Vagina (tissue), 2 donors: ENCODE measurements at regions not wholly inside any gene's neighbourhood (a gene's known extent, or its start where the extent isn't known, plus 50 kb on each side); places are given as distances from the start of the nearest gene placed in this dataset.

Experiments used
- DNase-seq, 2 donors: peaks; one replicate each; pipeline ENCODE4 v3.0.0-alpha.2; 2017; ENCODE audit errors: extremely low spot score in 2 of 2
- H3K27ac ChIP-seq: fragments of 200-600 bp; sonication (generic); one replicate; pipeline ENCODE4 v1.5.1; 2019
- H3K27me3 ChIP-seq: fragments of 200-600 bp; sonication (generic); one replicate; pipeline ENCODE4 v1.5.1; 2019
- H3K36me3 ChIP-seq, 2 donors: fragments of 200-600 bp; sonication (generic); one replicate each; pipeline ENCODE4 v1.5.1; 2017 to 2019
- H3K4me1 ChIP-seq: fragments of 200-600 bp; sonication (generic); one replicate; pipeline ENCODE4 v1.5.1; 2019
- H3K4me3 ChIP-seq, 2 donors: fragments of 200-600 bp; sonication (generic); 1 replicate in 1 of 2; 2 replicates in 1 of 2; pipeline ENCODE4 v1.5.1; 2016 to 2019
- H3K9me3 ChIP-seq: fragments of 200-600 bp; sonication (generic); one replicate; pipeline ENCODE4 v1.5.1; 2019
- CTCF ChIP-seq, 3 experiments: fragments of 450-650 bp in 2 of 3; fragments of 200-600 bp in 1 of 3; sonication (generic) in 1 of 3; IDR thresholded peaks; one replicate each; pipeline ENCODE4 v1.5.1; 2017 to 2019; ENCODE audit warnings: antibody characterized with exemption in 3 of 3, mild to moderate bottlenecking in 2 of 3, moderate library complexity in 2 of 3
- POLR2A ChIP-seq, 2 donors: fragments of 450-650 bp; IDR thresholded peaks; one replicate each; pipeline ENCODE4 v1.6.1; 2017; ENCODE audit warnings: antibody characterized with exemption in 2 of 2, mild to moderate bottlenecking in 2 of 2, moderate library complexity in 2 of 2
- POLR2AphosphoS5 ChIP-seq, 2 donors: sonication (generic); formaldehyde crosslinking; IDR thresholded peaks; one replicate each; pipeline ENCODE4 v1.9.0; 2017; ENCODE audit warnings: antibody characterized with exemption in 2 of 2, mild to moderate bottlenecking in 2 of 2, low read depth in 1 of 2; ENCODE audit not compliant: insufficient read depth in 1 of 2
- intact Hi-C: fragments of 100-400 bp; cut with DNase I; formaldehyde crosslinking; loops from one replicate; pipeline ENCODE4 v1.15.1; 2023

GRCh38 chr3:10666621-10667020 is 149.4 kb upstream of the SLC6A11 start:
- Histone ChIP-seq H3K36me3 (no peaks in the 10 kb centered on the region), H3K9me3 (no peaks in the 10 kb centered on the region), H3K4me1 (no peaks in the 10 kb centered on the region), H3K4me3 (no peak overlapping the region), H3K27ac (no peak overlapping the region), H3K27me3 (no peaks in the 10 kb centered on the region)
- intact Hi-C loops: no loop called here
- DNase-seq: no peak
- TF ChIP-seq POLR2A (IDR thresholded peaks at IDR 0.05) (no peak), POLR2AphosphoS5 (IDR thresholded peaks at IDR 0.05; ENCODE audit: insufficient read depth in 1 of 2, low read depth in 1 of 2) (peak in 1 of 2 donors; percentile 17), CTCF (IDR thresholded peaks at IDR 0.05) (no peak)

DNA sequence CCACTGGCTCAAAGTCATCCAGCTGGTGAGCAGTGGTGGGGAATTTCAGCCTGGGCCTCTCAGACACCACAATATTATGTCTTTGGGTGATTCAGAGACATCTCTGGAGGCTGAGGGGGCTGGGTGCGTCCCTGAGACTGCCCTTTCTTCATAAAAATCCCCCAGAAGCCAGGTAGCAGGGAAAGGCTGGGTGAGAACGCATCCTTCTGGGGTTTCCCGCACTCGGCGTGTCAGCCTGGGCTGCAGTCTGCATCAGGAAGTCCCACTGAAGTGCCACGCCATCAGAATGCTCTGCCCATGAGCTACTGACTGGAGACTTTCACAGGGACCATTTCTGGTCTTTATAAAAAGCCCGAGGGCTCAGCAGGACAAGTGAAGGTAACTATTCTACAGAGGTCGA is 148.8 kb upstream of the SLC6A11 start:
- no peak for TF ChIP-seq POLR2AphosphoS5 (IDR thresholded peaks at IDR 0.05; ENCODE audit: insufficient read depth in 1 of 2, low read depth in 1 of 2)
- TF ChIP-seq CTCF (IDR thresholded peaks at IDR 0.05): no peak
- no peak for TF ChIP-seq POLR2A (IDR thresholded peaks at IDR 0.05)
- H3K27me3 ChIP-seq: no peaks in the 10 kb centered on the region
- no peaks in the 10 kb centered on the region for H3K9me3 ChIP-seq
- no peaks in the 10 kb centered on the region for H3K36me3 ChIP-seq
- no peak overlapping the region for H3K4me3 ChIP-seq
- DNase-seq: no peak
- H3K27ac ChIP-seq: no peak overlapping the region
- intact Hi-C loops: no loop called here
- no peaks in the 10 kb centered on the region for H3K4me1 ChIP-seq

GRCh38 chr3:10667901-10668476 is 148.0 kb upstream of the SLC6A11 start:
- intact Hi-C loops: no loop called here
- H3K27ac ChIP-seq: no peak overlapping the region
- no peaks in the 10 kb centered on the region for H3K27me3 ChIP-seq
- H3K4me3 ChIP-seq: no peak overlapping the region
- no peaks in the 10 kb centered on the region for H3K4me1 ChIP-seq
- H3K36me3 ChIP-seq: no peaks in the 10 kb centered on the region
- H3K9me3 ChIP-seq: no peaks in the 10 kb centered on the region
- DNase-seq: no peak
- TF ChIP-seq POLR2A (IDR thresholded peaks at IDR 0.05) (no peak), CTCF (IDR thresholded peaks at IDR 0.05) (no peak), POLR2AphosphoS5 (IDR thresholded peaks at IDR 0.05; ENCODE audit: insufficient read depth in 1 of 2, low read depth in 1 of 2) (no peak)

GRCh38 chr3:10669490-10670048 is 146.5 kb upstream of the SLC6A11 start:
- Histone ChIP-seq H3K9me3 (no peaks in the 10 kb centered on the region), H3K4me3 (no peak overlapping the region), H3K36me3 (no peaks in the 10 kb centered on the region), H3K4me1 (no peaks in the 10 kb centered on the region), H3K27me3 (no peaks in the 10 kb centered on the region), H3K27ac (no peak overlapping the region)
- intact Hi-C loops: no loop called here
- DNase-seq: no peak
- no peak for TF ChIP-seq POLR2A (IDR thresholded peaks at IDR 0.05)
- no peak for TF ChIP-seq CTCF (IDR thresholded peaks at IDR 0.05)
- no peak for TF ChIP-seq POLR2AphosphoS5 (IDR thresholded peaks at IDR 0.05; ENCODE audit: insufficient read depth in 1 of 2, low read depth in 1 of 2)

- Histone ChIP-seq H3K4me3 (no peak overlapping the region), H3K4me1 (no peaks in the 10 kb centered on the region)
- no peak for DNase-seq
Measured at GRCh38 chr3:10672422-10672821, 143.6 kb upstream of the SLC6A11 start.

More at GRCh38 chr3:10672422-10672821, 143.6 kb upstream of the SLC6A11 start:
- intact Hi-C loops: no loop called here
- H3K27me3 ChIP-seq: no peaks in the 10 kb centered on the region
- no peaks in the 10 kb centered on the region for H3K9me3 ChIP-seq
- no peaks in the 10 kb centered on the region for H3K36me3 ChIP-seq
- H3K27ac ChIP-seq: no peak overlapping the region
- TF ChIP-seq CTCF (IDR thresholded peaks at IDR 0.05): no peak
- no peak for TF ChIP-seq POLR2A (IDR thresholded peaks at IDR 0.05)
- no peak for TF ChIP-seq POLR2AphosphoS5 (IDR thresholded peaks at IDR 0.05; ENCODE audit: insufficient read depth in 1 of 2, low read depth in 1 of 2)
